ENCODE measurements at regions not wholly inside any gene's neighbourhood (a gene's known extent, or its start where the extent isn't known, plus 50 kb on each side); places are given as distances from the start of the nearest gene placed in this dataset.

GRCh38 chr9:109941771-109942170, 161.8 kb downstream of the PALM2AKAP2 start:
- WGBS (ENCODE audit: insufficient coverage, insufficient read length) = no CpG with 5 or more reads among the region's 1 CpG
- H3K27me3 ChIP-seq (ENCODE audit: control insufficient read depth, insufficient read depth, low read length) = no peaks in the 10 kb centered on the region

DNA sequence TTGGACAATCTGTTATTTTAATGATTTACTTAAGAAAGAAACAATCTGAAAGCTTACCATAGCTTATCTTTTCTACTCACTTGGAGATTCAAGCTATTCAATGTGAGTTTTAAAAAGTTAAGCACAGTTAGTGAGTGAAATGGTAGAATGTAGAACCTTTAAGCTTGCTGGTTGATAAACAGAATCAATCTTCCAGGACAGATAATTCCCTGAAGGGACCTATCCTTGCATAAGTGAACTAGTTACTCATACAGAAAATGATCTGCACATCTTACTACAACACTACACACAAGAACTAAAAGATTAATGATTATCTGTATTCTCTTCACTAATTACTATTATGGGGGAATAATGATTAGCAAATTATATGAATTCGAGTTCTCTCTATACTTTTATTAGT, 165.6 kb downstream of the PALM2AKAP2 start:
- DNase-seq (ENCODE audit: low read depth, low spot score) = no peak
- H3K27me3 ChIP-seq (ENCODE audit: control insufficient read depth, insufficient read depth, low read length) = no peaks in the 10 kb centered on the region
- WGBS (ENCODE audit: insufficient coverage, insufficient read length) = no CpG with 5 or more reads among the region's 1 CpG

More at GRCh38 chr9:109941771-109942170, 161.8 kb downstream of the PALM2AKAP2 start:
- Histone ChIP-seq H3K4me1 (ENCODE audit: control insufficient read depth, insufficient read depth, low read length) (no peaks in the 10 kb centered on the region), H3K27ac (ENCODE audit: low read length) (no peak overlapping the region), H3K9me3 (ENCODE audit: control insufficient read depth, insufficient read depth, low read length) (no peaks in the 10 kb centered on the region), H3K36me3 (ENCODE audit: control insufficient read depth, insufficient read depth, low read length) (no peaks in the 10 kb centered on the region), H3K4me3 (ENCODE audit: low read length) (no peak overlapping the region)
- no peak for DNase-seq (ENCODE audit: low read depth, low spot score)

GRCh38 chr9:109948453-109948852, 168.5 kb downstream of the PALM2AKAP2 start:
- no peak overlapping the region for H3K4me3 ChIP-seq (ENCODE audit: low read length)
- H3K4me1 ChIP-seq (ENCODE audit: control insufficient read depth, insufficient read depth, low read length) = no peaks in the 10 kb centered on the region
- no peak overlapping the region for H3K27ac ChIP-seq (ENCODE audit: low read length)
- H3K36me3 ChIP-seq (ENCODE audit: control insufficient read depth, insufficient read depth, low read length) = no peaks in the 10 kb centered on the region
- no peaks in the 10 kb centered on the region for H3K9me3 ChIP-seq (ENCODE audit: control insufficient read depth, insufficient read depth, low read length)
- H3K27me3 ChIP-seq (ENCODE audit: control insufficient read depth, insufficient read depth, low read length) = no peaks in the 10 kb centered on the region
- DNase-seq (ENCODE audit: low read depth, low spot score) = no peak
- WGBS (ENCODE audit: insufficient coverage, insufficient read length) = no CpG with 5 or more reads among the region's 1 CpG

More for the DNA sequence above, 165.6 kb downstream of the PALM2AKAP2 start:
- Histone ChIP-seq H3K4me1 (ENCODE audit: control insufficient read depth, insufficient read depth, low read length) (no peaks in the 10 kb centered on the region), H3K9me3 (ENCODE audit: control insufficient read depth, insufficient read depth, low read length) (no peaks in the 10 kb centered on the region), H3K36me3 (ENCODE audit: control insufficient read depth, insufficient read depth, low read length) (no peaks in the 10 kb centered on the region), H3K4me3 (ENCODE audit: low read length) (no peak overlapping the region), H3K27ac (ENCODE audit: low read length) (no peak overlapping the region)

DNA sequence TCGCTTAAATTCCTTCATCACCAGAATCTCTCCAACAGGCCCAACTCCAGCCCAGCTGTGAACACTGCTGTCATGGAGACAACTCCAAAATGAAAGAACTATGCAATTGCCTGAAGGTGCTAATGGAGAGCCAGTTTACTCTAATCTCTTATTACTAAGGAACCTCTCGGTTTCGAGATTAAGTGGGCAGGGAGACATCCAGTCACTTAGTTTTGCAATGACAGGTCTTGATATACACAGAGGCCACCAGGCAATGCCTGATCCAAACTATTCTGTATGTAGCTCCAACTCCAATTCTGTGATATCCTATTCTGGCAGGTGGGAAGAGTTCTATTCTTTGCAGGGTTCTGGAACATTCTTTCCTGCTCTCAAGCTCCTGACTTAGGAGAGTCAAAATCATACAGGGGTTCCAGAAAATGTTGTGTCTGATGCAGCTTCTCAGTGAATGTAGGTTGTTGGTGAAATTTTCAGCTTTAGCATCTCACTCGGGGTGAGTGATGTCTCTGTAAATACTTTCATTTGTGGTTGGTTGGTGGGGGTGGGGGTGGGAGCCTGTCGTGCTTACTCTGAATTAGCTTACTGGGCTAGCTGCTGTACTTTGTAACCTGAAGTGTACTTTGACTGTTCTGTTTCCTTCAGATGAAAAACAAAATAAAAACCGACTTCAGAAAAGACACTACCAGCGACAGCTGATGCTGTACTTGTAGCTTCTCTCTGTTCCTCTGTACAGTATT, 170.9 kb downstream of the PALM2AKAP2 start:
- Histone ChIP-seq H3K4me3 (ENCODE audit: low read length) (no peak overlapping the region), H3K27ac (ENCODE audit: low read length) (no peak overlapping the region), H3K27me3 (ENCODE audit: control insufficient read depth, insufficient read depth, low read length) (no peaks in the 10 kb centered on the region), H3K4me1 (ENCODE audit: control insufficient read depth, insufficient read depth, low read length) (no peaks in the 10 kb centered on the region), H3K9me3 (ENCODE audit: control insufficient read depth, insufficient read depth, low read length) (no peaks in the 10 kb centered on the region), H3K36me3 (ENCODE audit: control insufficient read depth, insufficient read depth, low read length) (no peaks in the 10 kb centered on the region)
- DNase-seq (ENCODE audit: low read depth, low spot score) = no peak
- WGBS (ENCODE audit: insufficient coverage, insufficient read length) = no CpG with 5 or more reads among the region's 7 CpGs

DNA sequence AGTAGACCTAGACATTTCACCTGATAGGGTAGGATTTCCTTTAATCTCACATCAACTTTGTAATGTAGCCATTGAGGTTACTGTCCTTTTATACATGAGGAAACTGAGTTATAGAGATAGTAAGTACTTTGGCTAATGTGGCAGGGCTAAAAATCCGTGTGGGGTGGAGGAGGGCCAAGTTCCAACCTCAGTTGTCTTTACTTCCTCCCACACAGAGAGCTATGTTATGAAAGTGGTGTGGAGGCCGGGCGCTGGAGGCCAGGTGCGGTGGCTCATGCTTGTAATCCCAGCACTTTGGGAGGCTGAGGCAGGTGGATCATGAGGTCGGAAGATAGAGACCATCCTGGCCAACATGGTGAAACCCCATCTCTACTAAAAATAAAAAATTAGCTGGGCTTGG, 173.3 kb downstream of the PALM2AKAP2 start:
- no CpG with 5 or more reads among the region's 5 CpGs for WGBS (ENCODE audit: insufficient coverage, insufficient read length)
- no peak for DNase-seq (ENCODE audit: low read depth, low spot score)
- Histone ChIP-seq H3K9me3 (ENCODE audit: control insufficient read depth, insufficient read depth, low read length) (no peaks in the 10 kb centered on the region), H3K27ac (ENCODE audit: low read length) (no peak overlapping the region), H3K4me1 (ENCODE audit: control insufficient read depth, insufficient read depth, low read length) (no peaks in the 10 kb centered on the region), H3K4me3 (ENCODE audit: low read length) (no peak overlapping the region), H3K36me3 (ENCODE audit: control insufficient read depth, insufficient read depth, low read length) (no peaks in the 10 kb centered on the region), H3K27me3 (ENCODE audit: control insufficient read depth, insufficient read depth, low read length) (no peaks in the 10 kb centered on the region)

DNA sequence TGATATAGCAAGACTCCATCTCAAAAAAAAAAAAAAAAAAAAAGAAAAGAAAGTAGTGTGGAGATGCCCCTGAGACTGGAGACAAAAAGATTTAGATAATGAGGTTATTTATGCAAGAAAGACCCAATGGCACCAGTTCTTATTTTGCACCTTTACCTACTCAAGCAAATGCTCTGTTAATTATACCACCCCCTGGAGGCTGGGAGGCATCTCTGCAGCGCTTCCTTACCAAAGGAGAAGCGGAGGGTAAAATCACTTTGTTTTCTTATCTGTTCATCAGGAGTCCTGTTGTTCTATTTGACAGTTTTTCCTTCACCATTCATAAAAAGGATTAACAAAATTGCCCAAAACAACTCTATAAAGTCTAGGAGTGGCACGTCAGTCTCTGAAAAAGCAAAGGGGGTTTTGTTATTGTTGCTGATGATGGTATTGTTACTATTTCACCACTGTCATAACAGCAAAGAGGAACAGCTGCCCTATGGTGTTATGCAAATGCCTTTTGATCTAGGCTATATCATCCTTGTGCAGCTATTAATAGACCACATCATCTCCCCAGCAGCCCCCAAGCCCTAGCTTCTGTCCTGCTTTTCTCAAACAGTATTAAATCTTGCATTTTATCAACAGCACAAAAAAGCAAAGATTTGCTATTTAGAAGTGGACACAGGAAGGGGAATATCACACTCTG, 174.0 kb downstream of the PALM2AKAP2 start:
- WGBS (ENCODE audit: insufficient coverage, insufficient read length) = no CpG with 5 or more reads among the region's 3 CpGs
- Histone ChIP-seq H3K4me1 (ENCODE audit: control insufficient read depth, insufficient read depth, low read length) (no peaks in the 10 kb centered on the region), H3K9me3 (ENCODE audit: control insufficient read depth, insufficient read depth, low read length) (no peaks in the 10 kb centered on the region), H3K27me3 (ENCODE audit: control insufficient read depth, insufficient read depth, low read length) (no peaks in the 10 kb centered on the region), H3K4me3 (ENCODE audit: low read length) (no peak overlapping the region), H3K27ac (ENCODE audit: low read length) (no peak overlapping the region), H3K36me3 (ENCODE audit: control insufficient read depth, insufficient read depth, low read length) (no peaks in the 10 kb centered on the region)
- DNase-seq (ENCODE audit: low read depth, low spot score) = no peak

GRCh38 chr9:109956717-109957440, 176.9 kb downstream of the PALM2AKAP2 start:
- Histone ChIP-seq H3K27ac (ENCODE audit: low read length) (no peak overlapping the region), H3K36me3 (ENCODE audit: control insufficient read depth, insufficient read depth, low read length) (no peaks in the 10 kb centered on the region), H3K4me3 (ENCODE audit: low read length) (no peak overlapping the region), H3K4me1 (ENCODE audit: control insufficient read depth, insufficient read depth, low read length) (no peaks in the 10 kb centered on the region), H3K27me3 (ENCODE audit: control insufficient read depth, insufficient read depth, low read length) (no peaks in the 10 kb centered on the region), H3K9me3 (ENCODE audit: control insufficient read depth, insufficient read depth, low read length) (no peaks in the 10 kb centered on the region)
- no peak for DNase-seq (ENCODE audit: low read depth, low spot score)
- no CpG with 5 or more reads among the region's 9 CpGs for WGBS (ENCODE audit: insufficient coverage, insufficient read length)

DNA sequence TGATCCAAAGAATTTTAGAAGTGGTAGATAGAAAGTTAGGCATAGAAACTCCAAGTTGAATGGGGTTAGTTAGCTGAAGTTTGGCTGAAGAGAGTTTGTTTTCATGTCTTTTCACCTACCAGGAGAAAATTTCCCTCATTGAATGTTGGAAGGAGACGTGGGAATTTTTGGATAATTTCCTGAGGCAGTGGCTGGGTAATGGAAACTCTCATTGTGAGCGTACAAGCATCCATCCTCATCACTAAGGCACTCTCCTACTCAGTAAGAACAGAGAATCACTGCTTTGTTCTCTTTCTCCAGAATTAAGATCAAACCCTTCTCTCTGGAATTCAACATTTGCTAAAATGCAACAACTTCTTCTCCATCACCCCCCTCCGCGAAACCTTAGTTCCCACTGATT, 179.7 kb downstream of the PALM2AKAP2 start:
- Histone ChIP-seq H3K36me3 (ENCODE audit: control insufficient read depth, insufficient read depth, low read length) (no peaks in the 10 kb centered on the region), H3K27me3 (ENCODE audit: control insufficient read depth, insufficient read depth, low read length) (no peaks in the 10 kb centered on the region), H3K4me1 (ENCODE audit: control insufficient read depth, insufficient read depth, low read length) (no peaks in the 10 kb centered on the region), H3K4me3 (ENCODE audit: low read length) (no peak overlapping the region), H3K27ac (ENCODE audit: low read length) (no peak overlapping the region), H3K9me3 (ENCODE audit: control insufficient read depth, insufficient read depth, low read length) (no peaks in the 10 kb centered on the region)
- WGBS (ENCODE audit: insufficient coverage, insufficient read length) = 100% methylated on average over 2 of the region's 4 CpGs
- no peak for DNase-seq (ENCODE audit: low read depth, low spot score)

DNA sequence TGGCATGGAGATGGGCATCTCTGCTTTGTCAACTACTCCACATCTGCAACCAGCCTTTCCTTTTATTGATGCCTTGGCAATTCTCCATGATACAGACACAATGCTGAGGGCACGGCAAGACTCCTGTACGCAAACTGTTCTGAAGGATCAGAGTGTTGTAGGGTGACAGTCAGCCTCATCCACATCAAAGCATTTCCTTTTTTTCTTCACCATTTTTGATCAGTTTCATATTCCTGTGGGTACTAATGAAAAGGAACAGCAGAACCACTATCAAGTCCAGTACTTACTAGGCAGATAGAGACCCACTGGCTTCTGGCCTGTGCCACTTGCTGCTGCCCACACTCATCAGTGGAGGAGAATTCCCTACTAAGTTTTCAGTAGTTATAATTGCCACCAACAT, 181.6 kb downstream of the PALM2AKAP2 start:
- Histone ChIP-seq H3K9me3 (ENCODE audit: control insufficient read depth, insufficient read depth, low read length) (no peaks in the 10 kb centered on the region), H3K27ac (ENCODE audit: low read length) (no peak overlapping the region), H3K4me3 (ENCODE audit: low read length) (no peak overlapping the region), H3K36me3 (ENCODE audit: control insufficient read depth, insufficient read depth, low read length) (no peaks in the 10 kb centered on the region), H3K27me3 (ENCODE audit: control insufficient read depth, insufficient read depth, low read length) (no peaks in the 10 kb centered on the region), H3K4me1 (ENCODE audit: control insufficient read depth, insufficient read depth, low read length) (no peaks in the 10 kb centered on the region)
- DNase-seq (ENCODE audit: low read depth, low spot score) = no peak
- no CpG with 5 or more reads among the region's 2 CpGs for WGBS (ENCODE audit: insufficient coverage, insufficient read length)

DNA sequence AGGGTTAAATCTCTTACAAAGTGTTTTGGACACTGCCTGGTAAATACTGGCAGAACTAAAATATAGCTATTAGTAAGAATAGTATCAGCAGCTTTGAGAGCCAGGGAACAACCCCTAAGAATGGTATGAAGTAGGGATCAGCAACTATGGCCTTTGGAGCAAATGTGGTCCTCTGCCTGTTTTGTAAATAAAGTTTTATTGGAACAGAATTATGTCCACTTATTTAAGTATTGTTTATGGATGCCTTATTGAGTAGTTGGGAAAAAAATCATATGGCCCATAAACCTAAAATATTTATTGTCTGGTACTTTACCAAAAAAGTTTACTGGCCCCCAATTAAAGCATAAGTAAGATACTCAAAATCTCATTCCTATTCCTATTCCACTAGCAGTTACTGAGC, 182.2 kb downstream of the PALM2AKAP2 start:
- H3K27ac ChIP-seq (ENCODE audit: low read length) = no peak overlapping the region

More for the DNA sequence above, 182.2 kb downstream of the PALM2AKAP2 start:
- DNase-seq (ENCODE audit: low read depth, low spot score) = no peak
- no peaks in the 10 kb centered on the region for H3K36me3 ChIP-seq (ENCODE audit: control insufficient read depth, insufficient read depth, low read length)
- no peaks in the 10 kb centered on the region for H3K27me3 ChIP-seq (ENCODE audit: control insufficient read depth, insufficient read depth, low read length)
- no peaks in the 10 kb centered on the region for H3K9me3 ChIP-seq (ENCODE audit: control insufficient read depth, insufficient read depth, low read length)
- H3K4me1 ChIP-seq (ENCODE audit: control insufficient read depth, insufficient read depth, low read length) = no peaks in the 10 kb centered on the region
- no peak overlapping the region for H3K4me3 ChIP-seq (ENCODE audit: low read length)

Measured in iPS DF 6.9 (cell line).